Lung (tissue), 11 donors: ENCODE measurements at regions not wholly inside any gene's neighbourhood (a gene's known extent, or its start where the extent isn't known, plus 50 kb on each side); places are given as distances from the start of the nearest gene placed in this dataset.

ENCODE experiments used
- ATAC-seq: fragments of 200-7000 bp; cut with Tn5 transposase; one replicate; pipeline ENCODE4 v1.9.1; 2020; ENCODE audit warnings: moderate number of reproducible peaks; ENCODE audit not compliant: insufficient read depth, low FRiP score
- DNase-seq, 3 donors: peaks; one replicate each; pipeline ENCODE4 v3.0.0-alpha.2; 2013 to 2017
- H3K27ac ChIP-seq, 2 donors: one replicate each; pipeline ENCODE4 v1.5.1; 2013; ENCODE audit warnings: mild to moderate bottlenecking in 2 of 2, moderate library complexity in 2 of 2, control low read depth in 1 of 2, inconsistent platforms in 1 of 2, low read depth in 1 of 2, low read length in 1 of 2
- H3K27me3 ChIP-seq, 3 donors: one replicate each; pipeline ENCODE4 v1.5.1; 2013; ENCODE audit warnings: low read length in 2 of 3; ENCODE audit not compliant: control insufficient read depth in 3 of 3, insufficient read depth in 3 of 3
- H3K36me3 ChIP-seq, 4 donors: one replicate each; pipeline ENCODE4 v1.5.1; 2013; ENCODE audit warnings: low read length in 4 of 4, mild to moderate bottlenecking in 1 of 4, moderate library complexity in 1 of 4; ENCODE audit not compliant: control insufficient read depth in 4 of 4, insufficient read depth in 4 of 4
- H3K4me1 ChIP-seq, 5 donors: one replicate each; pipeline ENCODE4 v1.5.1; 2013; ENCODE audit warnings: low read length in 5 of 5, mild to moderate bottlenecking in 2 of 5, moderate library complexity in 1 of 5; ENCODE audit not compliant: control insufficient read depth in 5 of 5, insufficient read depth in 5 of 5
- H3K4me3 ChIP-seq: one replicate; pipeline ENCODE4 v1.5.1; 2013; ENCODE audit warnings: mild to moderate bottlenecking, control low read depth, moderate library complexity
- H3K9ac ChIP-seq, 2 donors: one replicate each; pipeline ENCODE4 v1.5.1; 2013; ENCODE audit warnings: low read length in 2 of 2, control low read depth in 1 of 2; ENCODE audit not compliant: insufficient read depth in 1 of 2
- H3K9me3 ChIP-seq, 4 donors: one replicate each; pipeline ENCODE4 v1.5.1; 2013; ENCODE audit warnings: low read length in 3 of 4, mild to moderate bottlenecking in 1 of 4, moderate library complexity in 1 of 4; ENCODE audit not compliant: control insufficient read depth in 4 of 4, insufficient read depth in 3 of 4
- WGBS, 2 donors: extraction: QIAGEN DNeasy Blood & Tissue Kit; methylation state at CpG; one replicate each; pipeline ENCODE4 v1.1.7; 2013; 5-methylcytosine and 5-hydroxymethylcytosine counted together
- TF ChIP-seq, protein P1 (sequence below): IDR thresholded peaks from 2 replicates; pipeline ENCODE4 v1.5.1; 2012; ENCODE audit warnings: mild to moderate bottlenecking; ENCODE audit errors: control extremely low read depth, extremely low read depth
- donor health status: control.
- donor health status: control.
- donor health status: Bipolar disorder and iron deficiency.
- donor health status: healthy.
- donor health status: DM: yes; HTN: yes; CAD: no.

DNA sequence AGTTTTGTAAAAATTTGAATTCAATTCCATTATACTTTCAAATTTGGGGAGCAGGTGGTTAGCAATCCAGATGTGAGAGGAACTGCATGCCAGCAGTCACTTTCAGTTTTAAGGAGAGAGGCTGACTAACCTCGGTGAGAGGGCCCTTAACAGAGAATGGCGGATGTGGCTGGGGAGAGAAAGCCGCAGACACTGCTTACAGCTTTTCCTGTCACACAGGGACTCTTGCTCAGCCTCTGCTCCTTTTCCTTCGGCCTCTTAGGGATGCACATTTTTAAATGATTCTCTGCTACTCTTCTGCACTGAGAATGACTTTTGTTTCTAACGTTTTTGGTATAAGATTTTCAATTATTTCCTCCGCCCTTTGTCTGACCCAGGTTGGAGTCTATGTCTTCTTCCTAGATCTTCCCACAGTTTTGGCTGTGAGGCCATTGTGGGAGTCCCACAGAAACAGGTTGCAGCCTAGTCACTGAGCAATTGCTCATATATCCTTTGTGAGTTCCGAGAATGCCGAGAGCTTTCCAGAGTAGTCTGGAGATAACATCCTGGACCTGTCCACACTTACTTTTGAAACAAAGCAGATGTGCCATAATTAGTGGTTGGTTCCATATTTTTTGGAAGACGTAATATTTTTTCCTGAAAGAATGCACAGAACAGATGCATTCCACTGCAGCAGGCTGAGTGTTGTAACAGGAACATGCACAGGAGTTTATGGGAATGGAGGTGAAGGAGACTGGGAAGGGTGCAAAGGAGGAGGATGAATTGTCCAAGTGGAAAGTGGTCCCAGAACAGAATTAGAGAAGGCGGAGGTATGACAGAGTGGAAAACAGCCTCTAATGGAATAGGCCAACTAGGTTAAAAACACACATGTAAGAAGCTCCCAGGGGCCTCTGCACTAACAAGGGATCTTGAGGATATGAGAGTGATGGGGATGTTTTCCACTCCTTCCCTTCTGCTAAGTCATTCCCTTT is 168.0 kb upstream of the ZNF32 start:
- H3K9me3 ChIP-seq, result peaks cover 0 to 2% (median 0%) of the 10 kb centered on the region in 4 donors
- H3K4me3 ChIP-seq, result no peak overlapping the region
- H3K4me1 ChIP-seq, result peaks cover 0 to 12% (median 0%) of the 10 kb centered on the region in 5 donors
- ATAC-seq (no peak), DNase-seq (peak in 1 of 3 donors; percentile 22)
- TF ChIP-seq, protein P1, sequence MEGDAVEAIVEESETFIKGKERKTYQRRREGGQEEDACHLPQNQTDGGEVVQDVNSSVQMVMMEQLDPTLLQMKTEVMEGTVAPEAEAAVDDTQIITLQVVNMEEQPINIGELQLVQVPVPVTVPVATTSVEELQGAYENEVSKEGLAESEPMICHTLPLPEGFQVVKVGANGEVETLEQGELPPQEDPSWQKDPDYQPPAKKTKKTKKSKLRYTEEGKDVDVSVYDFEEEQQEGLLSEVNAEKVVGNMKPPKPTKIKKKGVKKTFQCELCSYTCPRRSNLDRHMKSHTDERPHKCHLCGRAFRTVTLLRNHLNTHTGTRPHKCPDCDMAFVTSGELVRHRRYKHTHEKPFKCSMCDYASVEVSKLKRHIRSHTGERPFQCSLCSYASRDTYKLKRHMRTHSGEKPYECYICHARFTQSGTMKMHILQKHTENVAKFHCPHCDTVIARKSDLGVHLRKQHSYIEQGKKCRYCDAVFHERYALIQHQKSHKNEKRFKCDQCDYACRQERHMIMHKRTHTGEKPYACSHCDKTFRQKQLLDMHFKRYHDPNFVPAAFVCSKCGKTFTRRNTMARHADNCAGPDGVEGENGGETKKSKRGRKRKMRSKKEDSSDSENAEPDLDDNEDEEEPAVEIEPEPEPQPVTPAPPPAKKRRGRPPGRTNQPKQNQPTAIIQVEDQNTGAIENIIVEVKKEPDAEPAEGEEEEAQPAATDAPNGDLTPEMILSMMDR, result no peak
- 34 to 47% methylated on average over 10 of the region's 10 CpGs for WGBS, 2 donors
- H3K27me3 ChIP-seq, result no peaks in the 10 kb centered on the region
- no peaks in the 10 kb centered on the region for H3K36me3 ChIP-seq
- H3K9ac ChIP-seq, result no peak overlapping the region
- peak overlapping the region in 1 of 2 donors; percentile 81 for H3K27ac ChIP-seq

DNA sequence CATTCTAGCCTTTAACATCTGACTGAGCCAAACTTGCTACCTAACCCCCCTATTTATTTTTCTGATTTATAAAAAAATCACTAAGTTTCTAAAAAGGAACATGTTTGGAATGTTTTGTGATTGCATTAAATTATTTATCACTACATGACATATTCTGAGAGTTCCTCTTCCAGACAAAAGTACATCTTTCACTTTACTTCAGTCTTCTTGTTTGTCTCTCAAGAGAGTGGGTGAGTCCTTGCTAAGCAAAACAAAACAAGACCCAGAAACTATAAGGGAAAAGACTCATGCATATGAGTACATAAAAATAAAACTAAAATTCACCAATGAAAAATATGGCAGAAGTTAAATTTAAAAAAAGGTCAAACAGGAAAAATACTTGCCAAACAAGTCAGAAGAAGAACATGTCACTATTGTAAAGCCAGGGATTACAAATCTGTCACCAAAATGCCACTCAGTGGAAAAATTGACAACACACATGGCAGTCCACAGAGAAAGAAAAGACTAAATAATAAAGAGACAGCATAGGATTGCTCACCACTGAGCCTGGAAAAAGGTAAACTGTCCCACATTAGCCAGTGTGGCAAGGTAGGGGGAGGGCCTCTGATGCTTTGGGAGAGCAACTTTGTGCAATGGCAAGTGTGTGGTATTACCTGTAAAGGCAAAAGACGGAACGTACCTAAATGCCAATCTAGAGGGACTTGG is 166.7 kb upstream of the ZNF32 start:
- ATAC-seq (no peak), DNase-seq (no peak)
- peak overlapping the region in 1 of 2 donors; percentile 81 for H3K27ac ChIP-seq
- no peak overlapping the region for H3K4me3 ChIP-seq
- peaks cover 0 to 2% (median 0%) of the 10 kb centered on the region in 4 donors for H3K9me3 ChIP-seq
- TF ChIP-seq, protein P1, result no peak
- 88 to 90% methylated on average over 2 of the region's 2 CpGs for WGBS, 2 donors
- no peak overlapping the region for H3K9ac ChIP-seq
- peaks cover 0 to 12% (median 7%) of the 10 kb centered on the region in 5 donors for H3K4me1 ChIP-seq
- no peaks in the 10 kb centered on the region for H3K36me3 ChIP-seq
- H3K27me3 ChIP-seq, result no peaks in the 10 kb centered on the region

DNA sequence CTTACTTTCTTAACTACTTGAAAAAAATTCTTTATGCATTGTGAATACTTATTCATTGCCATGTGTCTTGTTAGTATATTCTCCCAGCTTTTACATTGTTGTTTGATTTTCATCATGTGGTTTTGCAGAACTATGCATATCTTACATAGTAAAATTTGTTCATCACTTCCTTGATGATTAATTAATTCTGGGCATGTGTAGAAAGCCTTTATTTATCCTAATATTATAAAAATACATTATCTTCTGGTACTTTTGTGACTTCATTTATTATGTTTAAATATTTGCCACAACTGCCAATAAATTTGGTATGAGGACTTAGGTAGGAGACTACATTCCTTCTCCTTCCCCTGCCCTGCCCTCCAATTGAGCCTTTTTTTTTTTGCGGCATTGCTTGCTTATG is 166.0 kb upstream of the ZNF32 start:
- TF ChIP-seq, protein P1, result no peak
- Histone ChIP-seq H3K9ac (no peak overlapping the region), H3K27me3 (no peaks in the 10 kb centered on the region), H3K9me3 (peaks cover 0 to 2% (median 0%) of the 10 kb centered on the region in 4 donors), H3K4me3 (no peak overlapping the region), H3K4me1 (peaks cover 0 to 12% (median 7%) of the 10 kb centered on the region in 5 donors), H3K36me3 (no peaks in the 10 kb centered on the region), H3K27ac (no peak overlapping the region)
- WGBS, 2 donors, result 93 to 100% methylated on average over 1 of the region's 1 CpG
- no peak for ATAC-seq
- no peak for DNase-seq
